ENCODE measurements at regions not wholly inside any gene's neighbourhood (a gene's known extent, or its start where the extent isn't known, plus 50 kb on each side); places are given as distances from the start of the nearest gene placed in this dataset.

GRCh38 chr3:148214705-148215104, 483.0 kb upstream of the AGTR1 start:
- TF ChIP-seq POLR2A (IDR thresholded peaks at IDR 0.05; ENCODE audit: low read depth) (no peak), CTCF (IDR thresholded peaks at IDR 0.05) (no peak), EP300 (IDR thresholded peaks at IDR 0.05) (no peak), POLR2AphosphoS5 (IDR thresholded peaks at IDR 0.05) (no peak)
